Thyroid gland (tissue), 4 donors: ENCODE measurements at regions not wholly inside any gene's neighbourhood (a gene's known extent, or its start where the extent isn't known, plus 50 kb on each side); places are given as distances from the start of the nearest gene placed in this dataset.
"Not testable (repeated sequence)": the region's sequence is repeated elsewhere in the genome, so short reads cannot be mapped to it uniquely, and the experiment has no call there.

Experiments
- DNase-seq, 2 donors: peaks; one replicate each; pipeline ENCODE4 v3.0.0-alpha.2; 2019
- H3K27ac ChIP-seq, 3 donors: fragments of 200-600 bp; sonication (generic); 1 replicate in 2 of 3; 2 replicates in 1 of 3; pipeline ENCODE4 v1.5.1; 2016 to 2019; ENCODE audit warnings: mild to moderate bottlenecking in 1 of 3, moderate library complexity in 1 of 3
- H3K27me3 ChIP-seq: fragments of 200-600 bp; sonication (generic); one replicate; pipeline ENCODE4 v1.5.1; 2019
- H3K36me3 ChIP-seq, 2 donors: fragments of 200-600 bp; sonication (generic); one replicate each; pipeline ENCODE4 v1.5.1; 2016 to 2019
- H3K4me1 ChIP-seq, 2 donors: fragments of 200-600 bp; sonication (generic); one replicate each; pipeline ENCODE4 v1.5.1; 2017 to 2019
- H3K4me3 ChIP-seq, 3 donors: fragments of 200-600 bp; sonication (generic); replicated peaks in 1 of 3; 1 replicate in 2 of 3; 2 replicates in 1 of 3; pipeline ENCODE4 v1.5.1; 2016; ENCODE audit warnings: mild to moderate bottlenecking in 1 of 3
- H3K9me3 ChIP-seq: fragments of 200-600 bp; sonication (generic); one replicate; pipeline ENCODE4 v1.5.1; 2017
- POLR2A ChIP-seq, 2 donors: fragments of 450-650 bp; IDR thresholded peaks; one replicate each; pipeline ENCODE4 v1.6.1; 2017; ENCODE audit warnings: antibody characterized with exemption in 2 of 2, mild to moderate bottlenecking in 2 of 2, moderate library complexity in 1 of 2
- WGBS, 2 donors: methylation state at CpG; one replicate each; pipeline ENCODE4 v1.1.5; 2017; 5-methylcytosine and 5-hydroxymethylcytosine counted together
- intact Hi-C: fragments of 100-400 bp; cut with DNase I; formaldehyde crosslinking; loops from one replicate; pipeline ENCODE4 v1.15.1; 2023
- TF ChIP-seq, protein P1 (sequence below), 6 experiments: fragments of 200-600 bp in 3 of 6; fragments of 450-650 bp in 3 of 6; sonication (generic) in 3 of 6; IDR thresholded peaks; one replicate each; pipeline ENCODE4 v1.5.1; 2016 to 2019; ENCODE audit warnings: antibody characterized with exemption in 6 of 6, mild to moderate bottlenecking in 2 of 6, inconsistent platforms in 1 of 6, moderate library complexity in 1 of 6

DNA sequence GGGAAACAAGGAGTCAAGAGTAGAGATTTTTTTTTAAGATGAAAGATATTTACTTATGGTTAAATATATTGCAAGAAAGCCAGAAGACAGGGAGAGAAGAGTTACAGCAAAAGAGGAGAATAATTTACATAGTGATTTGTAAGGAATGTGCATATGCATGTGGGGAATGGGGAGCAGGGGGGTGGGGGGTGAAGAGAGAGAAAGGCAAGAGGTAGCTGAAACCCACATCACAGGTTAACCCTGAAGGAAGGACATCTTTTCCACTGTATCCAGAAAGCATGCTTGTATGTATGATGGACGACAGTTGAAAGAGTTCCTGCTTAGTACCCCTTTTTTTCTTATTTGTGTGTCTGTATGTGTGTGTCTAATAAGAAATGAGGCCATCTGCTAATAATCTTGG, 371.9 kb downstream of the RAD51AP2 start:
- no peaks in the 10 kb centered on the region for H3K27me3 ChIP-seq
- H3K27ac ChIP-seq: no peak overlapping the region
- no peaks in the 10 kb centered on the region for H3K9me3 ChIP-seq
- no peak for DNase-seq
- no peaks in the 10 kb centered on the region for H3K36me3 ChIP-seq
- H3K4me3 ChIP-seq: no peak overlapping the region
- WGBS, 2 donors: 83 to 89% methylated on average over 1 of the region's 1 CpG
- intact Hi-C loops: no loop called here
- H3K4me1 ChIP-seq: no peaks in the 10 kb centered on the region
- TF ChIP-seq POLR2A (IDR thresholded peaks at IDR 0.05): no peak
- TF ChIP-seq, protein P1, sequence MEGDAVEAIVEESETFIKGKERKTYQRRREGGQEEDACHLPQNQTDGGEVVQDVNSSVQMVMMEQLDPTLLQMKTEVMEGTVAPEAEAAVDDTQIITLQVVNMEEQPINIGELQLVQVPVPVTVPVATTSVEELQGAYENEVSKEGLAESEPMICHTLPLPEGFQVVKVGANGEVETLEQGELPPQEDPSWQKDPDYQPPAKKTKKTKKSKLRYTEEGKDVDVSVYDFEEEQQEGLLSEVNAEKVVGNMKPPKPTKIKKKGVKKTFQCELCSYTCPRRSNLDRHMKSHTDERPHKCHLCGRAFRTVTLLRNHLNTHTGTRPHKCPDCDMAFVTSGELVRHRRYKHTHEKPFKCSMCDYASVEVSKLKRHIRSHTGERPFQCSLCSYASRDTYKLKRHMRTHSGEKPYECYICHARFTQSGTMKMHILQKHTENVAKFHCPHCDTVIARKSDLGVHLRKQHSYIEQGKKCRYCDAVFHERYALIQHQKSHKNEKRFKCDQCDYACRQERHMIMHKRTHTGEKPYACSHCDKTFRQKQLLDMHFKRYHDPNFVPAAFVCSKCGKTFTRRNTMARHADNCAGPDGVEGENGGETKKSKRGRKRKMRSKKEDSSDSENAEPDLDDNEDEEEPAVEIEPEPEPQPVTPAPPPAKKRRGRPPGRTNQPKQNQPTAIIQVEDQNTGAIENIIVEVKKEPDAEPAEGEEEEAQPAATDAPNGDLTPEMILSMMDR (IDR thresholded peaks at IDR 0.05): no peak

DNA sequence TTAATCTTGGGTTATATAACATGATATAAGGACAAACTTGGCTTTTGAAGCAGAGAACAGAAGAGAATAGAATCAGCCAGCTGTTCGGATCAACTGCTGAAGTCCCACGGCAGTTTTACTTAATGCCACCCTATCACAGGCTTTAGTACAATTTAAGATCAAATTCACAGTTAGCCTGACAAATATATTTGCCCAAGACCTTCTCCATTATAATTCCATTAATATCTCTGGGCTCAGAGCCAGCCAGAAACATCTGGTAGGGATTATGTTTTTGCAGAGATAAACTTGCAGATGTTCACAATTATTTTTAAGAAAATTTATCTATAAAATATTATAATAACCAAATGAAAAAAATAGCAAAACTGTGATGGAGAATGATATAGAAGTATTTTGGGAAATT, 381.4 kb downstream of the RAD51AP2 start:
- no peak overlapping the region for H3K27ac ChIP-seq
- H3K4me1 ChIP-seq: no peaks in the 10 kb centered on the region
- no peak for TF ChIP-seq POLR2A (IDR thresholded peaks at IDR 0.05)
- TF ChIP-seq, protein P1 (IDR thresholded peaks at IDR 0.05): no peak
- intact Hi-C loops: no loop called here
- no peaks in the 10 kb centered on the region for H3K36me3 ChIP-seq
- H3K27me3 ChIP-seq: no peaks in the 10 kb centered on the region
- no peak for DNase-seq
- 74 to 77% methylated on average over 2 of the region's 2 CpGs for WGBS, 2 donors
- no peaks in the 10 kb centered on the region for H3K9me3 ChIP-seq
- H3K4me3 ChIP-seq: no peak overlapping the region

DNA sequence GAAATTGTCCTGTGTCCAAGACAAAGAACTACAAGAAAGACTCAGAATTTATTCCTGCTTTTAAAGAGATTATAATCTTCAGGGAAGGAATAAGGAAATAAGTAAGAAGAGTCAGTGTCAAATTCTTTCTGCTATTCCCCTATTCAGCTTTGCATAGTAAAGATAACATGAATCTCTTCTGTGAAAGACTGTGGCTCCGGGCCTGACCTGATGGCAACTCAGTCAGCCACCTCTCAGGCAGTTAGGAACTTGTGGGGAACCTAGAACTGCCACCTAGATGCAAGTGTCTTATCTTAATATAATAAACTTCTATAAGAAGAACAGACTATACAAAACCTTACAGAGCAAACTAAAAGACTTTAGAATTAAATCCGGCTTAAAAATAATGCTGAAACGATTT, 382.0 kb downstream of the RAD51AP2 start:
- H3K4me3 ChIP-seq: no peak overlapping the region
- TF ChIP-seq POLR2A (IDR thresholded peaks at IDR 0.05): no peak
- TF ChIP-seq, protein P1 (IDR thresholded peaks at IDR 0.05): no peak
- 59 to 88% methylated on average over 2 to 3 of the region's 3 CpGs for WGBS, 2 donors
- no peak overlapping the region for H3K27ac ChIP-seq
- no peaks in the 10 kb centered on the region for H3K27me3 ChIP-seq
- DNase-seq: no peak
- H3K4me1 ChIP-seq: no peaks in the 10 kb centered on the region
- no peaks in the 10 kb centered on the region for H3K9me3 ChIP-seq
- H3K36me3 ChIP-seq: no peaks in the 10 kb centered on the region
- intact Hi-C loops: no loop called here

DNA sequence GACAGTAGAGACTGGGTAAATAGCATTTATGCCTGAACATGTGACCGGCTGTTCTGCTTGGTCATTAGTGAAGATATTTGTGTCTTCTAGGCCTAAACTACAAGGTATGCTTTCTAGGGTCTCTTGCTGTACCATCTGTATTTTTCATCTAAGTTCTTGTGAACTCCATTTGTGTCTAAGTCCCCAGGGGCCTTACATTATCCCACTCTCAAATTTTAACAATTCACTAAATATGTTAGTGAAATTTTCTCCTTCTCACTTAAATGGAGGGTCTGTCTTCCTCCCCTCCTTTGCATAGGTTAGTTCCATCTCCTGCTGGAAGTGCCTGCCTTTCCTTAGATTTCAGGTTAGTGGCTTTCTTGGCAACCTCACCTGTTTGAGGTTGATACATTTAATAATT, 382.6 kb downstream of the RAD51AP2 start:
- DNase-seq: no peak
- Histone ChIP-seq H3K4me1 (no peaks in the 10 kb centered on the region), H3K36me3 (no peaks in the 10 kb centered on the region), H3K9me3 (no peaks in the 10 kb centered on the region), H3K27me3 (no peaks in the 10 kb centered on the region), H3K4me3 (no peak overlapping the region), H3K27ac (no peak overlapping the region)
- WGBS, 2 donors: 86 to 98% methylated on average over 1 of the region's 1 CpG
- no peak for TF ChIP-seq POLR2A (IDR thresholded peaks at IDR 0.05)
- TF ChIP-seq, protein P1 (IDR thresholded peaks at IDR 0.05): no peak
- intact Hi-C loops: no loop called here

DNA sequence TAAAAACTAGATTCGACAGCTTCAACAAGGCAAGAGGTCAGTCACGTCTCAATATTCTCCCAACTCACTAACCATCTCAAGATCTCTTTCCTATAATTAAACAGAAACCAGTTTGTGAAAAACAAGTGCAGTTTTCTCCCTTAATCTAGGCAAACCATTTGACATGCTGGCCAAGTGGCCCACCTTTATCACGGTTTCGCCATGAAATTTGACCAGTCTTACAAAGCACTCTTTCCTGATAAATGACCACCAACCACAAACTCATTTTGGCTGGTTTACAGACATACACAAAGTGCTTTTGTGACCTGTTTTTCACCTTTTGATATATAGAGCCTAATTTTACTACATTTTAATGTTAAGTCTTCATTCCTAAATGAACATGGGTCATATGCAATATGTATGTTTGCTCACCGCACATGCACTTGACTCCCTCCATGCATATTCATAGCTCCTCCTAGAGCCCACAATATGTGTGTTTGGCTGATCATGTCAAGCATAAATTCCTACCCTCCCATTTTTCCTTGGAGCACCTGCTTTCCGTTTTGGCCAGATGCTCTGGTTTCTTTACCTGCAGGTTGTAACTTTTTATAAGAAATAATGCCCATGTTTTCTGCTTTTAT, 385.1 kb downstream of the RAD51AP2 start:
- H3K9me3 ChIP-seq: no peaks in the 10 kb centered on the region
- no peak for DNase-seq
- intact Hi-C loops: no loop called here
- WGBS, 2 donors: 86 to 92% methylated on average over 6 of the region's 6 CpGs
- no peak overlapping the region for H3K27ac ChIP-seq
- no peaks in the 10 kb centered on the region for H3K36me3 ChIP-seq
- no peaks in the 10 kb centered on the region for H3K27me3 ChIP-seq
- no peaks in the 10 kb centered on the region for H3K4me1 ChIP-seq
- TF ChIP-seq POLR2A (IDR thresholded peaks at IDR 0.05): no peak
- TF ChIP-seq, protein P1 (IDR thresholded peaks at IDR 0.05): no peak
- H3K4me3 ChIP-seq: no peak overlapping the region

DNA sequence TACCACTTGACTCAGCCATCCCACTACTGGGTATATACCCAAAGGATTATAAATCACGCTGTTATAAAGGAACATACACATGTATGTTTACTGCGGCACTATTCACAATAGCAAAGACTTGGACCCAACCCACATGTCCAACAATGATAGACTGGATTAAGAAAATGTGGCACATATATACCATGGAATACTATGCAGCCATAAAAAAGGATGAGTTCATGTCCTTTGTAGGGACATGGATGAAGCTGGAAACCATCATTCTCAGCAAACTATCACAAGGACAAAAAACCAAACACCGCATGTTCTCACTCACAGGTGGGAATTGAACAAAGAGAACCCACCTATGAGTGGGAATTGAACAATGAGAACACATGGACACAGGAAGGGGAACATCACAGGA, 387.6 kb downstream of the RAD51AP2 start:
- H3K27me3 ChIP-seq, H3K27ac ChIP-seq, intact Hi-C loops, H3K36me3 ChIP-seq, H3K4me1 ChIP-seq, DNase-seq, H3K4me3 ChIP-seq, H3K9me3 ChIP-seq: not testable (repeated sequence)
- WGBS, 2 donors: 100% methylated on average over 3 of the region's 3 CpGs
